HG02642 (cell line): ENCODE measurements at regions not wholly inside any gene's neighbourhood (a gene's known extent, or its start where the extent isn't known, plus 50 kb on each side); places are given as distances from the start of the nearest gene placed in this dataset.

ENCODE experiments used
- ATAC-seq: cut with Tn5 transposase; IDR thresholded peaks from one replicate; pipeline ENCODE4 v1.9.1; 2021; ENCODE audit warnings: mild to moderate bottlenecking; ENCODE audit not compliant: unreplicated experiment, poor library complexity

DNA sequence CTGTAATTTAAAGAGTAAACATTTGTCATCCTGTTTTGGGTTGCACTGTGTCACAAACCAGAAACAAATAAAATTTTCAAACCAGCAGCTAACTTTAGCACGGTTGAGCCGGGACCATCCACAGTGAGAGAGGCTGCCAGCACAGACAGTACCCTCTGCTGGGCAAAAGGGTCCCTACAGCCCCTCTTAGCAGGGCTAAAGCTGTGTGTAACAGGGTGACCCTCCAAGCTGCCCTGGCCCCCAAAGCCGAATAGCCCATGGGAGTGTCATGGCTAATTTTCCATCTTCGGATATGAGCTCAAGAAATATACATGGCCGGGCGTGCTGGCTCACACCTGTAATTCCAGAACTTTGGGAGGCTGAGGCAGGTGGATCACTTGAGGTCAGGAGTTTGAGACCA is 157.1 kb upstream of the GRIN2B start:
- no peak for ATAC-seq

DNA sequence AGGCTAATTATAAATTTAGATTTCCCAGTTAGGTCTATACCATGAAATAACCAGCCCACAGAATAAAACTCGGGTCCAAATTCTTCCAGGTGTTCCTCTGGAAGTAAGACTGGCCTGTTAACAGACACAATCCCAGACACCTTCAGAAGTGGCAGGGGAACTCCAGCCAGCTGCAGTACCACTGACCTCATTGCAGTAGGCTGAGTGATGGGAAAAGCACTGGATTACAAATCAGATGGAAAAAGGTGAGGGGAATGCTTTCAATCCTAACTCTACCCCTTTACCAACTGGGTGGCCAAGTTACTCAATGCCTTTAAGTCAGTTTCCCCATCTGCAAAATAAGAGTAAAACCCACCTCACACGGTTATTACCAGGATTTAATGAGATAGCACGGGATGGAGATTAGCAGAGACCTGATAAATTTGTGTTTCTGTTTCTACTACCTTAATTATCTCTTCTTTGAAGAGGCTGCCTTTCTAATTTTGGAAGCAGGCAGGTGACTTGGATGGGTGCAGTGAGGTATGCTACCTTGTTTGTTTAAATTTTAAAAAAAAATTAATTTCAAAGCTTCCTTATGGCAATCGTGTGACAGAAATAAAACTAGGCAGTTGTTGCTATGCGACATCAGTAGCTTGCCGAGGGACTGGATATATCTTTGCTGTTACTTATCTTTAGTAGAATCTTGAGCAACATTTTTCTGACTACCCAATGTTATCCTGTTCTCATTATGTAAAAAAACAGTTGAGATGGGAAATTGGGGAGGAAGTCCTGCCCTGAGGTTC is 167.3 kb upstream of the GRIN2B start:
- no peak for ATAC-seq

DNA sequence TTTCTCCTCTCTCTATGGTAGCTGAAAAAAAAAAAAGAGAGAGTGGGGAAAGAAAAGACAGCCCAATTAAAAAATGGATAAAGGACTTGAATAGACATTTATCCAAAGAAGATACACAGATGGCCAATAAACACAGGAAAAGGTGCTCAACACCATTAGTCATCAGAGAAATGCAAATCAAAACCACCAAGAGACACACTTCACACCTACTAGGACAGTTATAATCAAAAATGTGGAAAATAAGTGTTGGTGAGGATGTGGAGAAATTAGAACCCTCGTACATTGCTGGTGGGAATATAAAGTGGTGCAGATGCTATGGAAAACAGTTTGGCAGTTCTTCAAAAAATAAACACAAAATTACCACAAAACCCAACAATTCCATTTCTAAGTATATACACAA is 172.4 kb upstream of the GRIN2B start:
- ATAC-seq, result no peak

DNA sequence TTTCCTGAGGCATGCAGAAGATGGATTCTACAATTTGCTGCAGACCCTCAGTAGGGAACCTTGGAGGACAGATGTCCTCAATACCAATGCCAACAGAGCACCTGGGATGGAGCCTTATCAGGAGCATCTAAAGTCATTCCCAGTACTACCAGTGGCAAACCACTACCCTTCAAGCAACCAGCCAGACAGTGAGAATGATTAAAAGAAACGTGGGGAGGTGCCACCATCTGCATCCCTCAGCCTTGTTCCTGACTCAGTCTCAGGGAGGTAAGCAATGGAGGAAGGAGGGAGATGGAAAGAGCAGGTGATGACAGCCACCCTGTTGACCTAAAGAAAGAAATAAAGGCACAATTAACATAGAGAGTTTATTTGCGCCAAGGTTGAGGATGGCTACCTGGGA is 175.2 kb upstream of the GRIN2B start:
- no peak for ATAC-seq

DNA sequence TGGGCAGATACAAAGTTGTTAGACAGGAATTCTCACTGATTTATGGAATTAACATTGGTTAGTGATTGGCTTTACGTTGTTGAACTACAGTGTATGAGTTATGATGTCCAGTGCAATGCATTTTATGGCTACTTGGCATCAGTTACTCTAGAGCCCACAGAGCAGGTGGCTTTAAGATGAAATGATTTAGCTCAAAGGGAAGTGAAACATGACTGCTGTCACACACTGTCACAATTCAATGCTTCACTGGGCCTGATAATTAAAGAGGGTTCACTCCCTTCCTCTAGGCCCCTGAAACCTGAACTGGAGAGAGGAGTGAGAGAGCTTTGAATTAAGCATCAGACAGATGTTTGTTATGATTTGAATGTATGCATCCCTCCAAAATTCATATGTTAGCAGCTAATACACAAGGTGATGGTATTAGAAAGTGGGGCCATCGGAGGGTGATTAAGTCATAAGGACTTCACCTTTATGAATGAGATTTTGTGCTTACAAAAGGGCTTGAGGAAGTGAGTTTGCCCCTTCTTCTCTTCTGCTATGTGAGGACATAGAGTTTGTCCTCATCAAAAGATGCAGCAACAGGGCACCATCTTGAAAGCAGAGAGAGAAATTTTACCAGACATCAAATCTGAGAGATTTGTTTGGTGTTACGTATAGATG is 175.8 kb upstream of the GRIN2B start:
- ATAC-seq, result peak; percentile 99

DNA sequence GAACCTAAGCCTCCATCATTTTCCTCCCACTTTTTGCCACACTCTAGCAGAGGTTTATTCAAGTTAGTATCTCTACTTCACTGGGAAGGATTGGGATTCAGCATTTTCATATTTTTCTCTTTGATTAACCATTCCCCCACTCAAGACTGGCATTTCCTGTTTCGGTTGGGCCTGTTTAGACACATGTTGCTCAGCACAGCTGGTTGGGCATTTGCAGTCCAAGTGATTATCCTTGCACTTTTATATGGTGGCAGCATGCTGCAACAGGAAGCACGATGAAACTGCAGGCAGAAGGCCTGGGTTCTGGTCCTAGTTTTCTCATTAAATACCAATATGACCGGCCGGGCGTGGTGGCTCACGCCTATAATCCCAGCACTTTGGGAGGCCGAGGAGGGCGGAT is 182.9 kb upstream of the GRIN2B start:
- no peak for ATAC-seq

DNA sequence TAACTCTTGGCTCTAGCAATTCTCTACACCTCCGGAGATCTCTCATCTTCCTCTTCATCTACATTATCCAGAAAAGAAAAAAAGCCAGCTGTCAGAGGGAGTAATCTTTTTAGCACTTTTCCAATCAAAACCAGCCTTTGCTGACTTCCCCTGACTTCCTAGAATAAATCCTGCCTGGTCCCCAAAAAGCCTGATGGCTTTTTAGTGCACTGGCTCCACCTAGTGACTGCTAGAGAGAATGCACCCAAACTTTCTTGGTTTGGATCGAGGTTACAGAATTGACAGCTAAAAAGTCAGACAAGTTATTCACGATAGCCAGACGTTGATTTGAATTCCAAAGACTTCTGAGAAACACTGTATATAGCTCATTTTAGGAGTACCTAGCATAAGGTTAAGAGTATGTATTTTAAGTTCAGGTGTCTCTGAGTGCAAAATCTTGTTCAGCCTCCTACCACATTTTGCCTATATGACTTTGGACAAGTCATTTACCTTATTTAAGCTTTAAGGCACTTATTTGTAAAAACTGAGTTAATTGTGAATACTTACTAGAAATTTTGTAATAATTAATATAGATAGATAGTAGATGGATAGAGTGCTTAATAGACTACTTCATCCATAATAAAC is 185.7 kb upstream of the GRIN2B start:
- peak; percentile 71 for ATAC-seq

DNA sequence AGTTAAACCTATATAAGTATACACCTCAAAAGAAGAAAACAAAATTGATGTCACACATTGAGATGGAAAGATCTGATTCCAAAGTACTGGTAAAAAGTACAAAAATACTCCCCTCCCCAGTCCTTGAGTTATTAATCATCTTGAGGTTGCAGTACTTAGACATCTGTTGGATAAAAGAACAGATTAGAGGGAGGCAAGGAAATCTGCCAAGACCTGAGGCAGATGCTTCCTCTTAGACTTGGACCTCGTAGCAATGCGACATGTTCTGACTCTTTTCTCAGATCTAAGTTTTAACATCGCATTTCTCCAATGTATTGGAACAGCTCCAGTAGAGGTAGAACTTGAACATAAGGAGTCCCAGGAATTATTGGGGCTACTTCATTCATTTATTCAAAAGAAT is 187.9 kb upstream of the GRIN2B start:
- ATAC-seq, result no peak

DNA sequence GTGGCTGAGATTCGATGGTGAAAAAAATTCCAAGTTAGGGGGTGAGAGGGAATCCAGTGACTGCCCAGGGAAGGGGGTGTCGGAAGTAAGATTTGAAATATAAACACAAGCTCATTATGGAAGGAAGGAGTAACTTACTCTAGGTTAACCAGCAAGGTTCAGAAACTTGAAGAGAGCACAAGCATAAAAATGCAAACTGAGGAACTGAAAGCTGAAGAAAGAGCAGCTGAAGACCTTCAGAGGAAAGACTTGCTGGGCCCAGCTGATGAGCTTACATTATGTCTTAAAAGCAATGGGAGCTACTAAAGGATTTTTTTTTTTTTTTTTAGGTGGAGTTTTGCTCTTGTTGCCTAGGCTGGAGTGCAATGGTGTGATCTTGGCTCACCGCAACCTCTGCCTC is 189.7 kb upstream of the GRIN2B start:
- ATAC-seq, result peak; percentile 78

DNA sequence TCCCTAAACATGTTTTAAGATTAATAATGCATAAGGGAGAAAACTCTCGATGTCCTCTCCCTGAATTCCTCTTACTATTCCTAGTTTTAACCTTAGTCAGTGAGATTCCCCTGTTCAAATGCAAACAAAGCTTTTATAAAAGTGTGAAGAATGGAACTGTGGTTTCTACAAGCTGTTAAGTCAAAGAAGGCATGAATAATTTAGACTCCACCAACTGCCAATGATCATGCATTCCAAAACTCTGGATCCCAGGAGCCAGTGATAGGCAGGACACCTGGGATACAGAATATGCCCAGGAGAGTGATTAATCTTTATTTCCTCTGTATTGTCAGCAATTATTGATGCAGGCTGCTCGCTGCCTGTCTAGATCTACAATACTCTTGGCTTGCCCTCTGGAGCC is 190.3 kb upstream of the ATF7IP start:
- ATAC-seq, result no peak

DNA sequence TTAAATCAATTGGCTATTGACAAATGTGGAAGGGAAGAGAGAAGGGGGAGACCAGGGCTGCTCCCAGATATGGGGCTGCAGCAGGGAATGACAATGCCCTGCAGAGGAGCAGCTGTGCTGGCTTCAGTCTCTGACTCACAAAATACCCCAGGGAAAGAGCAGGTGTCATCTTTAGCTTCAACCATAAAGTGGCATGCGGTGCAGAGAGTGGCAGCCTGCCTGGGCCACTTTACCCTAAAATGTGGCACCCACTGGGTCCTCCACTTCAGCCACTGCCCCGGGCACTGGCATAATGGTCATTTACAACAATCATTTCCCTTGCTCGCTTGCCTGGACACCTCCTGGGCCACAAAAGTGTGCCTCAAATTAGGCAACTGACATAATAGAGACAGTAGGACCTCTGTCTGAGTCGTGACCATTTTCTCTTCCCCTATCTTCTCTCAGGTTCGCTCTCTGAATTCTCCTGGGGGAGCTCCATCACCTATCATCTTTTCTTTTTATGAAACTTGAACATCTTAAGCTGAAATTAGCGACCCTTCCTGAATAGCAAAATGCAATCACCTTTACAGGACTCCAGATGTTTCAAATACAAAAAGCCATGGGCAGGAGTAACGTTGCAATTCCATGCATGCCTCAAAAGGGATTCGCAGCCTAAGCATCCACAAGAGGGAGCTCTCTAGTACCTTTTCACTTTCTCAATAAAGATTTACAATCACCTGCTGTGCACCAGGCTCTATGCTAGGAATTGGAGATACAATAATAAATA is 179.9 kb upstream of the ATF7IP start:
- peak; percentile 79 for ATAC-seq

DNA sequence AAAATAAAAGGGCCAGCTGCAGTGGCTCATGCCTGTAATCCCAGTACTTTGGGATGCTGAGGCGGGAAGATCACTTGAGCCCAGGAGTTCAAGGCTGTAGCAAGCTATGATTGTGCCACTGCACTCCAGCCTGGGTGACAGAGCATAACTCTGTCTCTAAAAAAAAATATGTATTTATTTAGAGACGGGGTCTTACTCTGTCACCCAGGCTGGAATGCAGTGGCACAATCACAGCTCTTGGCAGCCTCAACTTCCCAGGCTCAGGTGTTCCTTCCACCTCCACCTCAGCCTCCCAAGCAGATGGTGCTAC is 179.3 kb upstream of the ATF7IP start:
- ATAC-seq, result peak; percentile 13

DNA sequence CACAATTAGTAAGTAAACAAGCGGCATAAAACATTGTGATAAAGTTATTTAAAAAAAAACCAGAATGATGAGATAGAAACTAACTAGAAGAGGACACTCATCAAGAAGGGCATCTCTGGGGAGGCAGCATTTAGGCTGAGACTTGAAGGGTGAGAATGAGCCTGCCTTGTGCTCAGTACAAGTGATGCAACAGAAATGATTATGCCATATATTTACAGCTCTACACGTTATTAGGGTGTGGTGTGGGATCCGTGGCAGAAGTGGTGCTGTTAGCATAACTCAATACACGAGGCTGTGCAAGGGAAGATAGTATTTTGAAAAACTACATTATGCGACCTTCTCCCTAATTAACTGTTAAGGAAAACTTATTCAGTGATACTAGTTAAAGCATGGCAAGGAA is 178.5 kb upstream of the ATF7IP start:
- no peak for ATAC-seq

DNA sequence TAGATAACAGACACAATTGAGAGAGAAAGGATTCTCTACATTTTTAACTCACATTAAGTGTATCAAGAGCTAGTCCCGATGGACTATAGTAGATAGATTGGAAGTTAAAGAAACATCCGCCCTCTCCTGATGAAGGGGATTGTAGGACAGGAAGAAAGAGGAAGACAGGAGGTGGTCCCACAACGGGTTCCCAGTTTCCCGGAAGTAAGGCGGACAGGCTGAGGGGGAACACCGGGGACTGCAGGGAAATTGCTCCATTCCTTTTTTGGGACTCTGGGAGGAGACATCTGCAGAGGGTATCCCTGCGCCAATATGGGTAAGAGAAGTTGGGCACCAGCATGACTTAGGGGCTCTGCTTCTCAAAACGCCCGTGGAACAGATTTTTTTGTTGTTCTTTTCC is 177.5 kb upstream of the ATF7IP start:
- ATAC-seq, result no peak

DNA sequence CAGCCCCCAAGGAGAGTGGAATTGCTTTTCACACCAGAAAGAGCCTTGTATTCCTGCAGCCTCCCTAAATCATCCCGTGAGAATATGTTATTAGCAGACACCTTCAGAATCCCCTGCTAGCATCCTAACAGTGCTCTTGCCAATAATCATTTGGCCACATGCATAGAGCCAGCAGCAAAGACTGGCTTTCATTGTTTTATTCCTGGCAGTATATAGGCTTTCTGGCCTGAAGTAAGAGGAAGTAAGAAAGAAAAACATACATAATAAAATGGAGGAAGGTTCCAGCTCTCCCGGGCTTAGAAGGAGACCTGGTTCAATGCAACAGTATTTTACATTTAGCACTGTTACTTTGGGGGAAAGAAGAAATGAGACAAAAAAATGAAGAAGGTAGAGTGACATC is 176.7 kb upstream of the ATF7IP start:
- ATAC-seq, result no peak

DNA sequence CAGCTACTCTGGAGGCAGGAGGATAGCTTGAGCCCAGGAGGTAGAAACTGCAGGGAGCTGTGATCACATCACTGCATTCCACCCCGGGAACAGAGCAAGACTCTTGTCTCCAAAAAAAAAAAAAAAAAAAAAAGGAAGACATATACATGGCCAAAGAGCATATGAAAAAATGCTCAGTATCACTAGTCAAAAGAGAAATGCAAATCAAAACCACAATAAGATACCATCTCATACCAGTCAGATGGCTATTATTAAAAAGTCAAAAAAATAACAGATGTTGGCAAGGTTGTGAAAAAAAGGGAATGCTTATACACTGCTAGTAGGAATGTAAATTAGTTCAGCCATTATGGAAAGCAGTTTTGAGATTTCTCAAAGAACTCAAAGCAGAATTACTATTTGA is 174.8 kb upstream of the ATF7IP start:
- ATAC-seq, result no peak

DNA sequence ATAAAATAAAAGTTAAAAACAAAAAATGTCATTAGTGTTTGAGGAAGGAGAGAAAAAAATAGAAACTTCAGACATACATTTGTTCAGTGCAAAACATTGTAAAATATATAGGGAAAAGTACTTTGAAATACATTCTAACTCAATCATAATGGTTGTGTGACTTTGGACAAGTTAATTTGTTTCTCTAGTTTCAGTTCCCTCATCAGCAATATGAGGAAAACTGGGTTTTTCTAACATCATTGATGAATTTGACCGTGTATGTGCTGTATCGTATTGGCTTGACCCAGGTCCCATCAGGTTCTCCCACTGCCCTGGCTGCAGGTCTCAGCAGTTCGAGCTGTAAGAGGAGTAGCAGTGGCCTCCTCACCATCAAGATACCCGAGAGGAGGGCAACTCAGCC is 173.9 kb upstream of the ATF7IP start:
- ATAC-seq, result no peak

DNA sequence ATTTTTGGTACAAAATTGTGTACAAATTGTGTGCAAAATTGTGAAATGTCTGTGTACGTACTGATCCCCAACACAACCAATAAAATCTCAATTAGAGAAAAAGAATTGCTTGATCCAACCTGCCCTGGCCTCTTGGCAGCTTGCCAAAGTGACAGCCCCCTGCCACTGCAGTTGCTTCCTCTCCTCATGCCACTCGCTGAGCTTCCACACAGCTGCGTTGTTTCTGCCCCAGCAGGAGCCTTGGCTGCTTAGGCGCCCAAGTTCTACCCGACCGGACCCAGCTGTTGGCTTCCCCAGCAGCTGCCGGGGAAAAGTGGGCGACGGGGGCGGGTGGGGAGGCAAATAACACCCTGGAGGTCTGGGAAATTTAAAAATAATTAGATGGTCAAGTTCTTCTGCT is 171.8 kb upstream of the ATF7IP start:
- ATAC-seq, result no peak

DNA sequence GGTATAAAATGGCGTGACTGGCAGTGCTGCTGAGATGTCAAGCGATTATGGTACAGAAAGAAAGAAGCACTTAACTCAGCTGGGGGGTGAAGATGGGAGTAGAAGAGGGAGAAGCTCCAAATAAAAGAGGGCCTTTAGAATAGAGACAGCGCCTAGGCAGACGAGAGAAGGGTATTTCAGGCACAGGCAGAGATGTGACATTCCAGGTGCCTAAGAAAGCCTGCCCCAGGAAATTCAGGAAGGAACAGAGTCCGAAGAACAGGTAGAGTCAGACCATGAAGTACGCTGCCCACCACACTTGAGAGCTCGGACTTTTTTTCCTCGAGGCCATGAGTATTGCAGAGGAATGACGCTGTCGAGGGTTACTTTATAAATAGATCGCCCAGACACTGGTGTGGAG is 170.9 kb upstream of the ATF7IP start:
- no peak for ATAC-seq

DNA sequence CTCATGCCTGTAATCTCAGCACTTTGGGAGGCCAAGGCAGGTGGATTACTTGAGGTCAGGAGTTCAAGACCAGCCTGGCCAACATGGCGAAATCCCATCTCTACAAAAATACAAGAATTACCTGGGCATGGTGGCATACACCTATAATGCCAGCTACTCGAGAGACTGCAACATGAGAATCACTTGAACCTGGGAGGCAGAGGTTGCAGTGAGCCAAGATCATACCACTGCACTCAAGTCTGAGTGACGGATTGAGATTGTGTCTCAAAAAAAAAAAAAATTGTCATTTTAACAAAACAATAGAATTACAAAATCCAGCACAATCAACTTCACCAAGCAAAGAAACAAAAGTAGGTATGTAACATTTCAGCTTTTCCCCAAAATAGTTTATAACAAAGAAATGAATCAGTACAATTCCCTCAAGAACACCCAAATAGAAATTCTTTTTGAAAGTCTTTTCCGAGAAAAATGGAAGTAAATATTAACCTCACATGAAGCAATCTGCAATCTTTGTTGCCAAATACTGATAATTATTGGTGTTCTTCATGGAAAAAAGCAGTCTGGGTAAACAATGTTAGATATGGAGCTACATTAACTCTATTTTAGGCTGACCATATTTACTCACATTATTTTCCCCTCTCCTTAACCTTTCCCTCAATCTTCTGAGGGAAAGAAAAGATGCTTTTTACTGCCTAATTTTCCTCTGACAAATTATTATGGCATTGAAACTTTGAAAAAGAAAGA is 165.9 kb upstream of the ATF7IP start:
- no peak for ATAC-seq

DNA sequence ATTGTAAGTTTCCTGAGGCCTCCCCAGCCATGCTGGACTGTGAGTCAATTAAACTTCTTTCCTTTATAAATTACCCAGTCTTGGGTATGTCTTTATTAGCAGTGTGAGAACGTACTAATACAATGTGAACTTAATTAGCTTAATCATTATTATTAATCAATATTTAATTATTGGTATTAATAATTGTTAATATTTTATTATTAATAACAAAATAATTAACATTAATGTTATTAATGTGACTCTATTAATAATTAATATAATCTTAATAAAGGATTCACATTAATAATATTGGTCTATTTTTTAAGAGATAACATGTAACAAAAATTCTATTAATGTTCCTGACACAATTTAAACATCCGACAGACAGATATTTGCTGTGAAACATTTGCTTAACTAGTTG is 164.9 kb upstream of the ATF7IP start:
- ATAC-seq, result no peak
